H1 (cell line): ENCODE measurements at regions not wholly inside any gene's neighbourhood (a gene's known extent, or its start where the extent isn't known, plus 50 kb on each side); places are given as distances from the start of the nearest gene placed in this dataset.

ENCODE experiments used
- CTCF ChIA-PET: fragments of 300-600 bp; sonication (Branson Sonifier 250); formaldehyde crosslinking; loops from one replicate; lab custom pipeline; 2021; ENCODE audit not compliant: partially characterized antibody; lab: Charles Lee
- POLR2A ChIA-PET: fragments of 300-600 bp; sonication (Branson Sonifier 250); formaldehyde crosslinking; loops from one replicate; lab custom pipeline; 2021; ENCODE audit warnings: inconsistent platforms; ENCODE audit not compliant: partially characterized antibody; lab: Charles Lee
- DNase-seq, 2 experiments: peaks; one replicate each; pipeline versions ENCODE4 v3.0.0 to v3.0.0-alpha.2; 2010 to 2022; ENCODE audit warnings: low spot score in 2 of 2, low read depth in 1 of 2, mixed read lengths in 1 of 2
- FAIRE-seq: peaks from 2 replicates; lab custom pipeline; 2011; peaks lifted over from hg19 to GRCh38; lab: Jason Lieb, UNC
- H2AFZ ChIP-seq: 2 replicates; pipeline ENCODE4 v1.8.1; 2012; ENCODE audit warnings: low read length, inconsistent platforms
- H2AK5ac ChIP-seq: 2 replicates; pipeline ENCODE4 v1.6.1; 2013; ENCODE audit warnings: low read depth, low read length
- H2BK120ac ChIP-seq: replicated peaks from 2 replicates; pipeline ENCODE3; 2013; ENCODE audit warnings: low read depth, low read length, inconsistent platforms
- H2BK12ac ChIP-seq: 2 replicates; pipeline ENCODE4 v1.6.1; 2013; ENCODE audit warnings: low read depth, low read length
- H2BK15ac ChIP-seq: 2 replicates; pipeline ENCODE4 v1.6.1; 2013; ENCODE audit warnings: low read length
- H2BK20ac ChIP-seq: 2 replicates; pipeline ENCODE4 v1.6.1; 2013; ENCODE audit warnings: low read length
- H2BK5ac ChIP-seq: 2 replicates; pipeline ENCODE4 v1.6.1; 2013; ENCODE audit warnings: low read depth, low read length
- H3K14ac ChIP-seq: 2 replicates; pipeline ENCODE4 v1.6.1; 2013; ENCODE audit warnings: inconsistent platforms; ENCODE audit not compliant: insufficient read length
- H3K18ac ChIP-seq: 2 replicates; pipeline ENCODE4 v1.6.1; 2013; ENCODE audit warnings: low read length; ENCODE audit errors: extremely low read depth
- H3K23ac ChIP-seq: 2 replicates; pipeline ENCODE4 v1.6.1; 2013; ENCODE audit warnings: inconsistent platforms; ENCODE audit not compliant: insufficient read length
- H3K23me2 ChIP-seq: 2 replicates; pipeline ENCODE4 v1.6.1; 2013; ENCODE audit warnings: low read depth, low read length
- H3K27ac ChIP-seq: 2 replicates; pipeline ENCODE4 v1.6.1; 2011; ENCODE audit warnings: low read depth, low read length, inconsistent platforms
- H3K27me3 ChIP-seq, 4 experiments: replicated peaks in 1 of 4; 1 replicate in 1 of 4; 2 replicates in 3 of 4; pipeline versions ENCODE4 v1.6.1 to v1.8.1; 2011 to 2013; ENCODE audit warnings: low read length in 3 of 4, mild to moderate bottlenecking in 3 of 4, inconsistent platforms in 2 of 4, mixed read lengths in 2 of 4, moderate library complexity in 1 of 4; ENCODE audit not compliant: control insufficient read depth in 3 of 4, insufficient read depth in 3 of 4; ENCODE audit errors: extremely low read depth in 1 of 4
- H3K36me3 ChIP-seq, 4 experiments: 2 replicates each; pipeline versions ENCODE4 v1.6.1 to v1.8.1; 2011 to 2013; ENCODE audit warnings: mild to moderate bottlenecking in 4 of 4, low read length in 3 of 4, moderate library complexity in 2 of 4, control low read depth in 1 of 4, inconsistent platforms in 1 of 4; ENCODE audit not compliant: insufficient read depth in 4 of 4, control insufficient read depth in 2 of 4
- H3K4ac ChIP-seq: replicated peaks from 2 replicates; pipeline ENCODE3; 2013; ENCODE audit warnings: low read length, low read depth, mixed read lengths, inconsistent platforms; ENCODE audit not compliant: insufficient read length
- H3K4me1 ChIP-seq, 4 experiments: replicated peaks in 1 of 4; 1 replicate in 1 of 4; 2 replicates in 3 of 4; pipeline versions ENCODE4 v1.6.1 to v1.8.1; 2011 to 2013; ENCODE audit warnings: low read length in 3 of 4, inconsistent platforms in 2 of 4, mixed read lengths in 1 of 4; ENCODE audit not compliant: insufficient read depth in 4 of 4, control insufficient read depth in 3 of 4
- H3K4me2 ChIP-seq, 2 experiments: 2 replicates each; pipeline versions ENCODE4 v1.6.1 to v1.8.1; 2011 to 2013; ENCODE audit warnings: low read depth in 2 of 2, low read length in 2 of 2, control low read depth in 1 of 2, inconsistent platforms in 1 of 2, mild to moderate bottlenecking in 1 of 2; ENCODE audit not compliant: insufficient read depth in 1 of 2
- H3K4me3 ChIP-seq, 4 experiments: fragments of 200-600, 300-600 bp in 1 of 4; sonication (generic), shearing (Covaris generic), sonication (Bioruptor Twin) in 1 of 4; 2 replicates each; pipeline versions ENCODE4 v1.5.1 to v1.8.1; 2011 to 2016; ENCODE audit warnings: low read length in 4 of 4, low read depth in 3 of 4, control low read depth in 2 of 4, inconsistent platforms in 2 of 4, mild to moderate bottlenecking in 2 of 4, mixed read lengths in 1 of 4, moderate library complexity in 1 of 4; ENCODE audit not compliant: insufficient read depth in 2 of 4; ENCODE audit errors: extremely low read depth in 1 of 4
- H3K56ac ChIP-seq: replicated peaks from 2 replicates; pipeline ENCODE3; 2013; ENCODE audit warnings: low read depth, mild to moderate bottlenecking, mixed read lengths, low read length, inconsistent platforms; ENCODE audit not compliant: insufficient read length
- H3K79me1 ChIP-seq: 2 replicates; pipeline ENCODE4 v1.6.1; 2013; ENCODE audit warnings: low read depth, low read length, control low read depth
- H3K79me2 ChIP-seq, 2 experiments: 2 replicates each; pipeline versions ENCODE4 v1.6.1 to v1.8.1; 2012 to 2013; ENCODE audit warnings: low read length in 2 of 2, mild to moderate bottlenecking in 2 of 2, inconsistent platforms in 1 of 2; ENCODE audit not compliant: insufficient read depth in 2 of 2, control insufficient read depth in 1 of 2
- H3K9ac ChIP-seq, 4 experiments: replicated peaks in 1 of 4; 1 replicate in 1 of 4; 2 replicates in 3 of 4; pipeline versions ENCODE4 v1.6.1 to v1.8.1; 2011 to 2013; ENCODE audit warnings: low read depth in 3 of 4, low read length in 3 of 4, control low read depth in 2 of 4, mild to moderate bottlenecking in 2 of 4, moderate library complexity in 2 of 4, inconsistent platforms in 1 of 4; ENCODE audit errors: extremely low read depth in 1 of 4
- H3K9me3 ChIP-seq, 2 experiments: 2 replicates each; pipeline versions ENCODE4 v1.6.1 to v1.8.1; 2012 to 2013; ENCODE audit warnings: mild to moderate bottlenecking in 2 of 2, moderate library complexity in 2 of 2, control low read depth in 1 of 2, inconsistent platforms in 1 of 2, low read depth in 1 of 2, low read length in 1 of 2, mixed read lengths in 1 of 2; ENCODE audit not compliant: insufficient read depth in 2 of 2
- H4K20me1 ChIP-seq, 2 experiments: replicated peaks in 1 of 2; 2 replicates each; pipeline versions ENCODE3 to v1.8.1; 2011 to 2013; ENCODE audit warnings: inconsistent platforms in 2 of 2, low read length in 2 of 2, mild to moderate bottlenecking in 1 of 2; ENCODE audit not compliant: insufficient read depth in 2 of 2, control insufficient read depth in 1 of 2
- H4K5ac ChIP-seq: 2 replicates; pipeline ENCODE4 v1.6.1; 2013; ENCODE audit warnings: low read length, low read depth, mixed read lengths, inconsistent platforms; ENCODE audit not compliant: insufficient read length
- H4K8ac ChIP-seq: 2 replicates; pipeline ENCODE4 v1.8.0; 2013; ENCODE audit warnings: mild to moderate bottlenecking, moderate library complexity, low read length, inconsistent platforms; ENCODE audit not compliant: insufficient read depth; ENCODE audit errors: extremely low read depth
- H4K91ac ChIP-seq: replicated peaks from 2 replicates; pipeline ENCODE3; 2013; ENCODE audit warnings: low read length, mixed read lengths, inconsistent platforms; ENCODE audit not compliant: insufficient read length
- CHD1 ChIP-seq: IDR thresholded peaks from 2 replicates; pipeline ENCODE4 v1.6.1; 2012; ENCODE audit warnings: low read depth, low read length, improper control_type of control experiment
- EZH2 ChIP-seq: fragments of 200-600 bp; sonication (generic); IDR thresholded peaks from 2 replicates; pipeline ENCODE4 v1.7.1; 2012; ENCODE audit warnings: low read depth, mild to moderate bottlenecking, moderate library complexity, low read length, inconsistent platforms; ENCODE audit not compliant: severe bottlenecking
- SIX5 ChIP-seq: IDR thresholded peaks from 2 replicates; pipeline ENCODE4 v1.6.1; 2011; ENCODE audit warnings: mild to moderate bottlenecking, low read depth, low read length
- ZNF274 ChIP-seq: IDR thresholded peaks from 2 replicates; pipeline ENCODE4 v1.7.0; 2012; ENCODE audit warnings: low read length, borderline replicate concordance; ENCODE audit errors: extremely low read depth
- WGBS, 2 experiments: shearing (Covaris generic) in 1 of 2; methylation state at CpG; one replicate each; pipeline versions ENCODE4 v1.1.6 to v1.1.7; 2013 to 2015; ENCODE audit warnings: low lambda C conversion rate in 2 of 2, mixed read lengths in 2 of 2, inconsistent platforms in 1 of 2, low coverage in 1 of 2, missing lambda C conversion rate in 1 of 2; ENCODE audit not compliant: insufficient replicate concordance in 2 of 2, insufficient coverage in 1 of 2, insufficient read length in 1 of 2; ENCODE audit errors: extremely low coverage in 1 of 2, missing lambda C conversion rate in 1 of 2; 5-methylcytosine and 5-hydroxymethylcytosine counted together
- TF ChIP-seq, protein P1 (sequence below): IDR thresholded peaks from 2 replicates; pipeline ENCODE4 v1.6.1; 2012; ENCODE audit warnings: inconsistent platforms

DNA sequence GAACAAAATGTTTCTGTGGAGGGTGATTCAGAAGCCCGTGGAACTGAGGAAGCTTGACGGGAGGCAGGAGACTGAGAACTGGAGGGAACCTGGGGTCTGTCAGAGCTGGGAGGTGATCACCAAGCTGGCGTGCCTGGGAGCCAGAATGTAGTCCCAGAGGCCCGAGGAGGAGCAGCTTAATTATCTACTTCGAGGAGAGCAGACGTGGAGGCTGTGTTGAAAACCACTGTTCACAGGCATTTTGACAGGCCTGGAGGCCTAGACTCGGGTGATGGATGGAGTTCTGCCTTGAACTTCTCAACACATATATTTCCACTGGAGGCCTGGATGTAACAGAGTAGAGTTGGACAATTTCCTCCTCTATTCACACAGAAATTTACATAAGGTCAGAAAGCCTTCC is 177.7 kb upstream of the SALL1 start:
- Histone ChIP-seq H2BK20ac (no peak overlapping the region), H3K23ac (no peak overlapping the region), H3K9me3 (peaks cover 4 to 10% of the 10 kb centered on the region in 2 experiments; a peak in 2 of 4 replicates), H3K4me3 (no peak overlapping the region), H2AK5ac (no peak overlapping the region), H3K23me2 (no peaks in the 10 kb centered on the region), H3K27ac (no peak overlapping the region), H3K4ac (no peak overlapping the region), H3K14ac (no peak overlapping the region), H2BK120ac (no peak overlapping the region), H3K18ac (no peak overlapping the region), H3K79me1 (no peaks in the 10 kb centered on the region), H2BK5ac (no peak overlapping the region), H3K27me3 (no peaks in the 10 kb centered on the region), H2AFZ (no peak overlapping the region), H3K36me3 (no peaks in the 10 kb centered on the region), H2BK12ac (no peak overlapping the region), H3K9ac (no peak overlapping the region), H3K4me2 (no peak overlapping the region), H3K79me2 (no peaks in the 10 kb centered on the region), H4K20me1 (no peaks in the 10 kb centered on the region), H4K5ac (no peak overlapping the region), H2BK15ac (no peak overlapping the region), H3K56ac (no peak overlapping the region), H4K8ac (no peak overlapping the region), H3K4me1 (no peaks in the 10 kb centered on the region; a peak in 2 of 7 replicates), H4K91ac (no peak overlapping the region)
- 95% methylated on average over 7 of the region's 7 CpGs; no CpG with 5 or more reads in 1 of the 2 experiments for WGBS, 2 experiments
- TF ChIP-seq, protein P1, sequence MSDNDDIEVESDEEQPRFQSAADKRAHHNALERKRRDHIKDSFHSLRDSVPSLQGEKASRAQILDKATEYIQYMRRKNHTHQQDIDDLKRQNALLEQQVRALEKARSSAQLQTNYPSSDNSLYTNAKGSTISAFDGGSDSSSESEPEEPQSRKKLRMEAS, result no peak
- no peak for TF ChIP-seq ZNF274
- no peak for TF ChIP-seq SIX5
- TF ChIP-seq EZH2, result no peak
- no peak for TF ChIP-seq CHD1
- ChIA-PET CTCF (no interaction called here), POLR2A (no interaction called here)
- FAIRE-seq (no peak), DNase-seq (no peak)
